Hematopoietic multipotent progenitor cell treated with erythropoietin and hydrocortisone succinate and interleukin-3 and kit ligand, for 17 days (in vitro differentiated cells): ENCODE measurements at regions not wholly inside any gene's neighbourhood (a gene's known extent, or its start where the extent isn't known, plus 50 kb on each side); places are given as distances from the start of the nearest gene placed in this dataset.
"Not testable (repeated sequence)": the region's sequence is repeated elsewhere in the genome, so short reads cannot be mapped to it uniquely, and the experiment has no call there.

Experiments
- DNase-seq: peaks from one replicate; pipeline ENCODE4 v3.0.0-alpha.2; 2015; ENCODE audit warnings: low spot score

DNA sequence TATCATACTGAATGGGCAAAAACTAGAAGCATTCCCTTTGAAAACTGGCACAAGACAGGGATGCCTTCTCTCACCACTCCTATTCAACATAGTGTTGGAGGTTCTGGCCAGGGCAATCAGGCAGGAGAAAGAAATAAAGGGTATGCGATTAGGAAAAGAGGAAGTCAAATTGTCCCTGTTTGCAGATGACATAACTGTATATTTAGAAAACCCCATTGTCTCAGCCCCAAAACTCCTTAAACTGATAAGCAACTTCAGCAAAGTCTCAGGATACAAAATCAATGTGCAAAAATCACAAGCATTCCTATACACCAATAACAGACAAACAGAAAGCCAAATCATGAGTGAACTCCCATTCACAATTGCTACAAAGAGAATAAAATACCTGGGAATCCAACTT is 52.5 kb upstream of the CCDC71L start:
- DNase-seq, result not testable (repeated sequence)

DNA sequence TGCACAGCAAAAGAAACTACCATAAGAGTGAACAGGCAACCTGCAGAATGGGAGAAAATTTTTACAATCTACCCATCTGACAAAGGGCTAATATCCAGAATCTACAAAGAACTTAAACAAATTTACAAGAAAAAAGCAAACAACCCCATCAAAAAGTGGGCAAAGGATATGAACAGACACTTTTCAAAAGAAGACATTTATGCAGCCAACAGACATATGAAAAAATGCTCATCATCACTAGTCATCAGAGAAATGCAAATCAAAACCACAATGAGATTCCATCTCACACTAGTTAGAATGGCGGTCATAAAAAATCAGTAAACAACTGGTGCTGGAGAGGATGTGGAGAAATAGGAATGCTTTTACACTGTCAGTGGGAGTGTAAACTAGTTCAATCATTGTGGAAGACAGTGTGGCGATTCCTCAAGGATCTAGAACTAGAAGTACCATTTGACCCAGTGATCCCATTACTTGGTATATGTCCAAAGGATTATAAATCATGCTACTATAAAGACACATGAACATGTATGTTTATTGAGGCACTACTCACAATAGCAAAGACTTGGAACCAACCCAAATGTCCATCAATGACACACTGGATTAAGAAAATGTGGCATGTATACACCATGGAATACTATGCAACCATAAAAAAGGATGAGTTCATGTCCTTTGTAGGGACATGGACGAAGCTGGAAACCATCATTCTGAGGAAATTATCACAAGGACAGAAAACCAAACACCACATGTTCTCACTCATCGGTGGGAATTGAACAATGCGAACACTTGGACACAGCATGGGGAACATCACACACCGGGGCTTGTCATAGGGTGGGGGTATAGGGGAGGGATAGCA is 53.9 kb upstream of the CCDC71L start:
- DNase-seq, result not testable (repeated sequence)

DNA sequence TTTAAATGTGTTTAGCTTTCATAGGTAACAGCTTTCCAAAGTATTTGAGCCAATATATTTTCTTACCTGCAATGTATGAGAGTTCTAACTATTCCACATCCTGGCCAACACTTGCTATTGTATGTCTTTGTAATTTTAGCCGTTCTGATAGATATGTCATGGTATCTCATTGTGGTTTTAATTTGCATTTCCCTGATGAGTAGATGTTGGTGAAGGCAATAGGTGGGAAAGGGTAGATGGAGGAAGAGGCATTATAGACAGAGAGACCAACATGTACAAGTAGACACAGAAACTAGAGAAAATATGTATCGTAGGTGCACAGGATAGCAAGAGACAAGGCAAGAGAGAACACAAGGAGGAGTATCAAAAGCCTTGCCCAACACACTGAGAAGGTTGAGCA is 54.8 kb upstream of the CCDC71L start:
- no peak for DNase-seq

DNA sequence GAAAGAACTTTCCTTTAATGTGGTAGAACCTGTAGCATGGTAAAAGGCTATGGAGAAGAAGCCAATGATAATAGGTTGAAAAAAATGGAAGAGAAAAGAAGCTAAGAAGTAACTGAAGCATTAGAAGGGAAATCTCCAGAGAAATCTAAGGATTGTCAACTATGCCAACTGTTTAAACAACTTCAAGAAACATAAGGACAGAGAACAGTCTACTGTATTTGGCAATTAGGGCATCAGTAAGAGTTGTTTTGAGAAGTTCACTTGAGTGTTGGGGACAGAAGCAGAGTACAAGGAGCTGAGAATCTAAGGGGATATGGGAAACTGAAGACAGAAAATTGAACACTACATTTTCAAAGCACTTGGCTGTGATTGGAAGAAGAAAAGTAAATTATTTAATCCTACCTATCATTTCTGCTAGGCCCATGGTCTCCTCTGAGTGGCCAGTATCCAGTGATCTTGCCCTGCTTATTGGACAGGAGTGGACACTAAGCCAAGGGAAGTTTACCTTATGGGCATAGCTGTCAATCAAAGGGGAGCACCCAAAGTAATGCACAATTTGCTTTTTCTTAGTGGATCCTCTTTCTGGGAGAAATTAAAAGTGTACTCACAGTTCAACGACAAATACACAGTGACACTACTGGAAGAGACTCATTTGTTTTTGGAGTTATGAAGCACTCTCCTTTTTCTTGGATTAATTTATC is 56.4 kb upstream of the CCDC71L start:
- no peak for DNase-seq

DNA sequence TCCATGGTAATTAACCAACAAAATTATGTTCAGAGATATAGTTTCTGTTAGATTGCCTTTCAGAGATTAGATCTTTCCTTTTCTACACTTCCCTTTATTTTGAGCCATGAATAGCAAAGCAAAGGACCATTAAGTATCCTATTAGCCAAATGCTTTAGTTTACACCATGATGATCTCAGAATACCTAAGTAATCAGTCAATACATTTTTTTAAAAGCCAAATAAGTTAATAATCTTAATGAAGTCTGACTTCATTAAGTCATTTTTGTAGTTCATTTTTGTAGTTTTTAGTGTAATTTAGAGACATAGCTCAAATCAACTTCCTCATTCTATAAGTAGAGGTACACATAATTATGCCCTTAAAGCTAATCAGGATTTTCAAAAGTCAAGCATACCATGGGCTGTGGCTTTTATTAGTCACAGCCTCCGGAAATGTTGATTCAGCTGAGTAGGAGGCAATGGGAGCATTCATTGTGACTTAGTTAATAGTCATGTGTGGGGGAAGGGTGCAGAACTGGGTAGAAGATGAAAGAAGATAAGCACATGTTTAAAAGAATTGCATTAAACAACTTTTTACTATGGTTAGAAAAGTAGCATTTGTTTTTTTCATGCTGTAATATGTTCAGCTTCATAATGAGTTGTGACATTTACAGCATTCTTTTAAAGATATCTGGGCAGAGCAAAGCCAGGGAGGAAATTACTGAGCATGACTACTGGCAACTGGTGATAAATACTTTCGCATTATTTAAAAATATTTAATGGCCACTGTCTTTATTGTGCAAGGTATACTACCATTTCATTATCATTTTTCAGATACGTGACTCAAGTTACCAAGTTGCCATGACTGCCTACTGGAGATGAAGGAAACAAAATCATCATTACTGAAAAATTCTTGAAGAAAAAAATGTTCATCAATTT is 57.3 kb upstream of the CCDC71L start:
- DNase-seq, result no peak

DNA sequence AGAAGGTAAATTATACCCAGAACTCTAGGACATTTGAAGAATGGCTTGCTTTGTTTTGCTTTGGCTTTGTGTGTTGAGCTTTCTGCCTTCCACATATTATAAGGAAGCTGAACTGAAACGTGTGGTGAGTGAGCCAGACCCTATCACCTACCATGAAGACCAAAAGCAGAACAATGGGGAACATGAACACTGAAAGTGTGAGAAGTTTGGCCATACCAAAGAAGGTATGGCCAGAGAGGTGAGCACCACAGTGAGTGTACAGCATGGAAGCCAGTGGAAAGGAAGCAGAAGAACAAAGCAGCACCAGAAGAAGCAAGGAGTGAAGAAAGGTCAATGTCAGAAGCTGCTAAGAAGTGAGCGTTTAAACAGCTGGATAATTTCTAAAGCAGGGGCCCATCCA is 59.7 kb upstream of the CCDC71L start:
- no peak for DNase-seq

- no peak for DNase-seq
These were observed 61.1 kb upstream of the CCDC71L start for GRCh38 chr7:106721816-106722785.

DNA sequence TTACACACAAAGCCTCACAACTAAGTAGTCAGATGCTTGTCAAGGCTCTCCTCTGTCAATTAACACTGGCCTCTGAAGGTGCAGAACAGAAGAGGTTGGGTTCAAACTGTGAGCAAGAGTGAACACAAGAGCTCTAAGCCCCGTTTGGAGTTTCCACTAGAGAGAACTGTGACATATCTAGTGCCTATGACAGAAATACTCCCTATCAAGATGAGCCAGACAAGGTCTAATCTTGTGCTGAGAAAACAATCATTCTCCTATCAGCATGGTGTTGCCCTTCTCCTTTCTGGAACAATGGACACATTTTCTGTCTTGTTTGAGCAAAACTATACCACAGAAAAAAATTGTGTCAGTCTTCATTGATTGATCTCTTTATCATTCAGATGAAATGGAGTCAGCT is 62.4 kb upstream of the CCDC71L start:
- no peak for DNase-seq

DNA sequence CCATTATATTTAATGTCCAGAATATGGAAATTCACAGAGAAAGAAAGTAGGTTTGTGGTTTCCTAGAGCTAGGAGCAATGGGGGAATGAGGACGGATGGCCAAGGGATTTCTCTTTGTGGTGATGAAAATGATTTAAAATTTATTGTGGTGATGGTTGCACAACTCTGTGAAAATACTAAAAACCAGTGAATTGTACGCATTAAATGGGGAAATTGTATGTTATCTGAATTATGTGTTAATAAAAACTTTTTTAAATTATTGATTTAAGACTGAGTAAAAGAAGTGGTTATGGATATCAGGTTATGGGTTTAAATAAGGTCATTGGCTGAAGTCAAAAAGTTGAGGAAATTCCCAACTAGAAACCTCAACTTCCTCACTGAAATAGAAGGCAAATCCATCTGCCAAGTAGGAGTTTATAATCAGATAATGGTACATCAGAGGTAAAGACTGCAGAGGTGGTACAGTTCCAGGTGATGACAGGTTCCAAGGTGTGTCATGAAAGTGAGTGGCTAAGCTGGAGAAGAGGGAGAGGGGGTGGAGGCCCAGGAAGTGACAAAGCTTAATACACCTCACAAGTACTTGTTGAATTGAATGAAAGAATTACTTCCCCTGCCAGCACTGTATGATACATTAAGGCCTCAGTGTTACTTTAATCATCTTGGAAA is 68.9 kb upstream of the CCDC71L start:
- DNase-seq, result no peak

DNA sequence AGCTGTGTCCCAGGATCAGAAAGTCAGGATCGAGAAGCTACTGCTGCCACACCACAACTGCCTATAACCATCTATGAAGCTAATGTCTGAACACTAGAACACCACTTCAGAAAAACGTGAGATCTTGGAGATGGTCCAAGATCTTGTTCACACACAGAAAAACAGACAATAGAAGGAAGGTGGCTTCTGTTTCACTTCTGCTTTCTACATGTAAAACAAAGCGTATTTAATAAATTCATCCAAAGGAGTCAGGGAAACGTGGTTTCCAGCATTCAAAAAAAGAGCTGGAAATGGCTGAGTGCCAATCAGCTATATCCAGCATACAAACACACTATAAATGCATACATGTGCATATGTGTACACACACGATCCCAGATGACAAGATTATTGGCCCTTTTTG is 70.2 kb upstream of the CCDC71L start:
- no peak for DNase-seq

DNA sequence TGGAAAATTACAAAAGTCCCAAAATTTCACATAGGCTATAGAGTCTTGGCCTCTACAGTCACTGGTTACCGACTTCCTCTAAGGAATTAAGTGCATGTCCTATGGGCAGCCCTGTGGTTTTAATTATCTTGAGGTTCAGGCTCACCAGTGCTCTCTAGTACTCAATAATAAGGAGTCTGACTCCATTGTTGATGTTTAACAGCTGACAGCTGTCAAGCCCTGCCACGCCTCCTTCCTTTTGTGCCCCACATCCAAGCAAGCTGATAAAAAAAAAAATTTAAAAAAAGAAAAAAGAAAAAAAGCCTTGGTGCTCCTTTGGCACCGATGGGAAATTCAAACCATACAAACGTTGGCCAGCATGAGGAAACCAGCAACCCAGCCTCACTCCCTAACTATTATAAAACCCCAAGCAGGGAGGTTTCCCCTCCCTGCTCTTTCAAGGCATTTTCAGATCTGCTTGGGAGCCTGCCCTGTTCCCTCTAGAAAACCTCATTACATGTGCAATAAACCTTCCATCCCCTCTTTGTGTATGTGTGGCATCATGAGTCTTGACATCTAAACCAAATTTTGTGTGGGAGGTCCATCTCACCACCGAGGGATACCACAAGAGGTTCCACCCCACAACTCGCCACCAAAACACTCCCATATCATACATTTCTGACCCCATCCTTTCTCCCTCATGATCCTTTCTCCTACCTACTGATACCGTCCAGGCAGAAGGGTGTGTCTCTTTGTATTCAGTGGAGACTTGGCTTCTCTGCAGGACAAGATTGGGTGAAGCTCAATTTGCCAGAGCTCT is 70.9 kb upstream of the CCDC71L start:
- no peak for DNase-seq

DNA sequence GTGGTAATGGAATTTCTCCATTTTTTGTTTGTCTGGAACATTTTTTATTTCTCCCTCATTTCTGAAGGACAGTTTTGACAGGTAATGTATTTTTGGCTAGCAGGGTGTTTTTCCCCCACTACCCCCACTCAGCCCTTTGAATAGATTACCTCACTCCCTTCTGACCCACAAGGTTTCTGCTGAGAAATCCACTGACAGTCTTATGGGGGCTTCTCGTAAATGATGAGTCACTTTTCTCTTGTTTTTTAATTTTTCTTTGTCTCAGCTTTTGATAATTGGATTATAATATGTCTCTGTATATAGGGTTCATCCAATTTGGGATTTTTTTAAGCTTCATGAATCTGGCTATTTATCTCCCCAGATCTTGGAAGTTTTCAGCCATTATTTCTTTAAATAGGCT is 74.7 kb upstream of the CCDC71L start:
- no peak for DNase-seq

DNA sequence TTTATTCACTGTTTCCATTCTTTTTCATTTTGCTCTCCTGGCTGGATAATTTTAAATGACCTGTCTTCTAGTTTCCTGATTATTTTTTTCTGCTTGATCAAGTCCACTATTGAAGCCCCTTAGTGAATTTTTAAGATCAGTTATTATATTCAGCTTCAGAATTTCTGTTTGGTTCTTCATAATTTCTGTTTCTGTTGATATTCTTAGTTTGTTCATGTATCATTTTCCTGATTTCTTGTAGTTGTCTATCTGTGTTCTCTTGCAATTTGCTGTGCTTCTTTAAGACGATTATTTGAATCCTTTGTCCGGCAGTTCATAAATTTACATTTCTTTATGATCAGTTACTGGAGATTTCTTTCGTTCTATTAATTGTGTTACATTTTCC is 75.2 kb upstream of the CCDC71L start:
- no peak for DNase-seq

DNA sequence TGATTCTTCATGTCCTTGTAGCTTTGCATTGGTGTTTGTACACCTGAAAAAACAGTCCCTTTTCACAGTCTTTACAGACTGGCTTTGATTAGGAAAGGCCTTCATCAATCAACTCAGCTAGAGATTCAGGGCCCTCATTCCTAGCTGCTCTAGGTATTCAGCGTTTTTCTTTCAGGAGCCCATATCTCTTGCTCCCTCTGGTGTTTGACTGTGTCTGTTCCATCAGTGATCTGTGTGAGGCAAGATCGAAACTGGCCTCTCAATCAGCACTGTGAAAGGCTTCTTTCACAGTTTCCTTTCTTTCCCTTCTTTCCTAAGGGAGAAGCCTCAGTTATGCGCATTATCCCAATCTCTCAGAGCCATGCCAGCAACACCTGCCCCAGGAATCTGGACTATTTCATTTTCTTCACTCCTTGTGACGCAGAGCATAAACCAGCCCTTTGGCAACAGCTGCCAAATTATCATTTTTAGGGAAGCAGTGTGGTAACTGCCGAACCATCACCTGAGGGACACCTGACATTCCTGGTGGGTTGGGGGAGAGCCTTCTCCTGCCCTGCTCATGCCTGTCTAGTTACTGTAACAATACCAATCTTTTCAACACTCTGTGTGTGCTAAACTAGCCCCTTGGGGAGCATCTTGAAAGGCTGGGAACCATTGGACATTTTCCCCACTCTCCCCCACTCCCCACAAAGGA is 75.7 kb upstream of the CCDC71L start:
- DNase-seq, result peak; percentile 55

DNA sequence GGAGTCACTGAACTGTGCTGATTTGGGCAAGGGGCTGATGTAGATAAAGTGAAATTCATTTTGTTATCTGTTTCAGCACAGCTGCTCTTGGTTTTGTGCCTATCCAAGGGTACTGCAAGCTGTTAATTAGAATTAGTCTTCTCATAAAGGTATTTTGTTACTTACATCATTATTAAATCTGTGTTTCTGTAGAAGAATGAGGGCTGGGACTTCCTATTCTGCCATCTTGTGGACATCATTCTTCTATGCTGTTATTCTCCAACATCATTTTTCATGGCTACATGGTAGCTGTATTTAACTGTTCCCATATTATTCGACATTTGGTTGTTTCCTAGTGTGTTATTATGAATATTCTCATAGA is 76.2 kb upstream of the CCDC71L start:
- no peak for DNase-seq

DNA sequence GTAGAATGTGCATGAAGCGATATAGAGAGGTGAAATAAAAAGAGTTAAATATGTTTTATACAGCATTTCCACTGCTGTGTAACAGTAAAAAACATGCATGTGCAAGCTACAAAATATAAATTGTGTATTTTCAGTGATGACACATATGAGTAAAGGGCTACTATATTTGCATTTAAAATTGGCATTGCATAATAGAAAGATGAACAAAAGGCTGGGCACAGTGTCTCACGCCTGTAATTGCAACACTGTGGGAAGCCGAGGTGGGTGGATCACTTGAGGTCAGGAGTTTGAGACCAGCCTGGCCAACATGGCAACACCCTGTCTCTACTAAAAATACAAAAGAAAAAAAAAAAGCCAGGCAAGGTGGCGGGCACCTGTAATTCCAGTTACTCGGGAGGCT is 79.8 kb upstream of the CCDC71L start:
- DNase-seq, result no peak

- no peak for DNase-seq
These were observed 83.7 kb upstream of the CCDC71L start for GRCh38 chr7:106744563-106745091.

- not testable (repeated sequence) for DNase-seq
These were observed 86.3 kb upstream of the CCDC71L start for GRCh38 chr7:106747301-106747700.

GRCh38 chr7:106747804-106748203 is 86.8 kb upstream of the CCDC71L start:
- no peak for DNase-seq
